ENCODE measurements at regions not wholly inside any gene's neighbourhood (a gene's known extent, or its start where the extent isn't known, plus 50 kb on each side); places are given as distances from the start of the nearest gene placed in this dataset.

DNA sequence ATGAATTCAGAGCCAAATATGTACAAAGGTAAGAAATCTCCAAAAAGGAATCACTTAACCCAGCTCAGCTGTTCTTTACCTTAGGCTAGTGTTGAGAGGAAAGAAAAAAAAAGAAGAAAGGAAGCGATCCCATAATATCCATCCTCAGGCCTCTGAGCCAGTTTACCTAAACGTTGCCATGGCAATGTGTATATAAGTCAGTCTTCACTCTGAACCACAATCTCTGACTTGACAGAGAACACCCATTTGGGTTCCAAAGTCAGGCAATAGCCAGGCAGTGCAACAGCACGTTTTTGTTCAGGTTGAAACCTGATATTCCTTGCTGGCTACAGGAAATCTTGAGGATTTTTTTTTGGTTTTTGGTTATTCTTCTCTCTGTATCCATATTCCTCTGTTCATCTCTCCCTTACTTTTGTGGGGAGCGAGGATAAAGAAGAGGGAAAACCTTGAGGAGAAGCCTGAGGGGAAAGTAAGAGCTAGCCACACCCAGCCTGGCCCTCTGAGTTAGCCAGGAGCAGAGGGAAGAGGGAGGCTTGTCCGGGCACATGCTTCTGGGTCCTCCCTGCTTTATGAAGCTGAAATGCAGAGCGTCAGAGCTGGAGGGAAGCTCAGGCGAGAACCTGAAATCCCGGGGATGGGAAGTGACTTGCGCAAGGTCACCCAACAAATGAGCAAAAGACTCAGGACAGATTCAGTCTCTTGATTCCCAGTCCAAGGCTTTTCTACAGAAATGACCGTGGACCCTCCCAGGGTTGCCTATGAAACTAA, 152.7 kb downstream of the SOX9 start:
- no peak overlapping the region for H3K4me3 ChIP-seq (ENCODE audit: low read depth, low read length)
- no peak for TF ChIP-seq CTCF (IDR thresholded peaks at IDR 0.05; ENCODE audit: borderline replicate concordance, insufficient read depth, low read depth, low read length)

DNA sequence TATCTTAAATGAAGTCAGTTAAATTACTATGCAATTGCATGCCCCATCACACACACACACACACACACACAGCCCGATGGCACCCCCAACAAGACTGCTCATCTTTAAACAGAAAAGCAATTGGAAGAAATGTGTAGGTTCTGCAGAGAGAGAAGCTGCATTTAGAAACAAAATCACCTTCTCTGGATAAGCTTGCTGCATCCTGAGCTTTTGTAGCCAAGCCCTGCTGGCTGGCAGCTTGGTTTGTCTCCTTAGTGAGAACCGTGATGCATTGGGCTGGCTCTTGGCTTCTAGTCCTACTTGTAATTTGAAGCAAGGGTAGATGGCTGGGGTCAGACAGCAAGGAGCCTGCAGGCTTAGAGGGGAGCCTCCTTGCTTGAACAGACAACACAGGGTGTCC, 153.8 kb downstream of the SOX9 start:
- no peak overlapping the region for H3K4me3 ChIP-seq (ENCODE audit: low read depth, low read length)

DNA sequence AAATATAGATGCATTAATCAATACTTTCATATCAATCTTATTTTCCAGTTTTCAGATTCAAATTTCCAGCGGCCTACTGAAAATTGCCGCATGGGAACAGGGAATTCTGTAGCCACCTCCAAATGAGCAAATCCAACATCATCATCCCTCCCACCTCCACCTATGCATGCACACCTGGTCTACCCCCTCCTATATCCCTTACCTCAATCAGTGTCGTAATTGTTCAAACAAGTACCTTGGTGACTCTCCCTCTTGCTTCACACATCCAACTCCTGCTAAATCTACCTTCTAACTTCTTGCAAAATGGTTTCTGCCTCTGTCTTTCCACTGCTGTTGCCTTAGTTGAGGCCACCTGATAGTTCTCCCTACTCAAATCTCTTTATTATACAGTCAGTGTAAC, 160.1 kb downstream of the SOX9 start:
- no peak overlapping the region for H3K4me3 ChIP-seq (ENCODE audit: low read depth, low read length)
- no peak for TF ChIP-seq CTCF (IDR thresholded peaks at IDR 0.05; ENCODE audit: borderline replicate concordance, insufficient read depth, low read depth, low read length)

More for the DNA sequence above, 153.8 kb downstream of the SOX9 start:
- TF ChIP-seq CTCF (IDR thresholded peaks at IDR 0.05; ENCODE audit: borderline replicate concordance, insufficient read depth, low read depth, low read length): no peak

DNA sequence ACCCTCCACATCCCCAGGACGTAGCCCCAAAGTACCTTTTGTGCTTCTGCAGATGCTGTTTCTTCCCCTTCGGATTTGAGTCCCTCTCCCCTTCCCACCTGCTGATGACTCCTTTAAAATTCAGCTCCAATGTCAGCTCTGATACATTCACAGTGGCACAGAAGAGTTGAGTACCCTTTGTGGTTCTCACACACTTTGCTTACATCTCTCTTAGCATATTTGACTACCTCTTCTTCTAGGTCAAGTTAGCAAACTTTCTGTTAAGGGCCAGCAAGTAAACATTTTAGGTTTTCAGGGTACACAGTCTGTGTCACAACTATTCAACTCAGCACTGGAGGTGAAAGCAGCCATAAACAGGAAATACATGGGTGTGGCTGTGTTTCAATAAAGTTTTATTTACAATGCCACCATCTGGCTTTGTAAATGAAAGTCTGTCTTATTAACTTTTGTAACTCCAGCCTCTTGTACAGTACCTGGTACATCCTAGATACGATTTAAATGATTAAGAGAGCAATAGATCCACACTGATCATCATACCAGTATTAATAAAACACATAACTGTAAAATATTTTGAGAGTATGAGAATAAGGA, 161.7 kb downstream of the SOX9 start:
- H3K4me3 ChIP-seq (ENCODE audit: low read depth, low read length): no peak overlapping the region
- TF ChIP-seq CTCF (IDR thresholded peaks at IDR 0.05; ENCODE audit: borderline replicate concordance, insufficient read depth, low read depth, low read length): no peak

GRCh38 chr17:72284806-72285205, 164.0 kb downstream of the SOX9 start:
- TF ChIP-seq CTCF (IDR thresholded peaks at IDR 0.05; ENCODE audit: borderline replicate concordance, insufficient read depth, low read depth, low read length): no peak

GRCh38 chr17:72287586-72287985, 166.8 kb downstream of the SOX9 start:
- no peak for TF ChIP-seq CTCF (IDR thresholded peaks at IDR 0.05; ENCODE audit: borderline replicate concordance, insufficient read depth, low read depth, low read length)

More at GRCh38 chr17:72284806-72285205, 164.0 kb downstream of the SOX9 start:
- H3K4me3 ChIP-seq (ENCODE audit: low read depth, low read length): no peak overlapping the region

DNA sequence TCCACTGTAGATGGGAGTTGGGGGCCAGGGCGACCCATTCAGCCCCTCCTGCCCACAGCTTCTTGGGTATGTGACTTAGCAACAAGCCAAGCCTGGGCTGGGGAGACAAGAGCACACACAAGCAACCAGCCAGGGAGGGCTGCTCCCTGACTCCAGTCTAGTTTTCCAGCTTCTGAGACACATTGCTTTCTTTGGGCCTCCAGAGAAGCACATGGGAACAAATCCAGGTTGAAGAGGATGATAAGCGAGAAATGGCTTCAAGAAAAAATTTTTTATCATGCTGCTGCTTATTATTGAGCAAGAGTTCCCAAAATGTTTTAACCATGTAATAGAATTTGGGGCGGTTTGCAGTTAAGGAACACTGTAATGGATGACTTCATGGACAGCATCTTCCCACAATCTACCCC, 173.7 kb downstream of the SOX9 start:
- H3K4me3 ChIP-seq (ENCODE audit: low read depth, low read length): no peak overlapping the region
- no peak for TF ChIP-seq CTCF (IDR thresholded peaks at IDR 0.05; ENCODE audit: borderline replicate concordance, insufficient read depth, low read depth, low read length)

More at GRCh38 chr17:72287586-72287985, 166.8 kb downstream of the SOX9 start:
- H3K4me3 ChIP-seq (ENCODE audit: low read depth, low read length): no peak overlapping the region
